Endodermal cell (in vitro differentiated cells): ENCODE measurements at regions not wholly inside any gene's neighbourhood (a gene's known extent, or its start where the extent isn't known, plus 50 kb on each side); places are given as distances from the start of the nearest gene placed in this dataset.

Experiments
- DNase-seq: peaks from one replicate; pipeline ENCODE4 v3.0.0-alpha.2; 2017
- H3K27ac ChIP-seq: 2 replicates; pipeline ENCODE4 v1.5.1; 2013; ENCODE audit warnings: mild to moderate bottlenecking, low read depth, low read length, moderate library complexity
- H3K27me3 ChIP-seq: 2 replicates; pipeline ENCODE4 v1.6.1; 2013; ENCODE audit warnings: mild to moderate bottlenecking, low read length, moderate library complexity; ENCODE audit not compliant: insufficient read depth, control insufficient read depth, poor library complexity, severe bottlenecking
- H3K36me3 ChIP-seq: 2 replicates; pipeline ENCODE4 v1.7.0; 2013; ENCODE audit warnings: mild to moderate bottlenecking, low read length, moderate library complexity; ENCODE audit not compliant: control insufficient read depth, insufficient read depth
- H3K4me1 ChIP-seq: one replicate; pipeline ENCODE4 v1.7.0; 2013; ENCODE audit warnings: low read length; ENCODE audit not compliant: control insufficient read depth, insufficient read depth
- H3K4me3 ChIP-seq: 2 replicates; pipeline ENCODE4 v1.5.1; 2013; ENCODE audit warnings: mild to moderate bottlenecking, low read length, moderate library complexity
- H3K9ac ChIP-seq: 2 replicates; pipeline ENCODE4 v1.6.1; 2013; ENCODE audit warnings: mild to moderate bottlenecking, low read length, moderate library complexity; ENCODE audit not compliant: poor library complexity, severe bottlenecking; ENCODE audit errors: extremely low read depth
- H3K9me3 ChIP-seq: 2 replicates; pipeline ENCODE4 v1.6.1; 2013; ENCODE audit warnings: mild to moderate bottlenecking, low read length, moderate library complexity; ENCODE audit not compliant: control insufficient read depth
- H3K27ac Mint-ChIP-seq: 2 replicates; pipeline ENCODE4 v1.8.0; 2020; ENCODE audit warnings: mixed read lengths
- H3K27me3 Mint-ChIP-seq: 2 replicates; pipeline ENCODE4 v1.8.0; 2021; ENCODE audit warnings: mild to moderate bottlenecking, mixed read lengths; ENCODE audit not compliant: insufficient read depth
- H3K36me3 Mint-ChIP-seq: 2 replicates; pipeline ENCODE4 v1.8.0; 2020; ENCODE audit warnings: low read depth, mixed read lengths
- H3K4me1 Mint-ChIP-seq: 2 replicates; pipeline ENCODE4 v1.8.0; 2020; ENCODE audit warnings: mixed read lengths
- H3K4me3 Mint-ChIP-seq: 2 replicates; pipeline ENCODE4 v1.8.0; 2020; ENCODE audit warnings: mild to moderate bottlenecking, moderate library complexity, mixed read lengths
- H3K9me3 Mint-ChIP-seq: 2 replicates; pipeline ENCODE4 v1.8.0; 2020; ENCODE audit warnings: mild to moderate bottlenecking, mixed read lengths
- WGBS, 2 experiments: methylation state at CpG; one replicate each; pipeline versions ENCODE4 v1.1.5 to v1.1.7; 2013; ENCODE audit warnings: missing lambda C conversion rate in 2 of 2, mixed read lengths in 1 of 2; ENCODE audit not compliant: insufficient coverage in 1 of 2, insufficient read length in 1 of 2; 5-methylcytosine and 5-hydroxymethylcytosine counted together
- TF ChIP-seq, protein P1 (sequence below): fragments of 200-600 bp; sonication (generic); conservative IDR thresholded peaks from 2 replicates; pipeline ENCODE4 v1.5.0; 2021; ENCODE audit warnings: antibody characterized with exemption, mild to moderate bottlenecking

- no peak overlapping the region for H3K27ac Mint-ChIP-seq
- no peaks in the 10 kb centered on the region for H3K4me1 ChIP-seq
- H3K27me3 ChIP-seq, result no peaks in the 10 kb centered on the region
- H3K9ac ChIP-seq, result no peak overlapping the region
- no peak overlapping the region for H3K27ac ChIP-seq
- TF ChIP-seq, protein P1, sequence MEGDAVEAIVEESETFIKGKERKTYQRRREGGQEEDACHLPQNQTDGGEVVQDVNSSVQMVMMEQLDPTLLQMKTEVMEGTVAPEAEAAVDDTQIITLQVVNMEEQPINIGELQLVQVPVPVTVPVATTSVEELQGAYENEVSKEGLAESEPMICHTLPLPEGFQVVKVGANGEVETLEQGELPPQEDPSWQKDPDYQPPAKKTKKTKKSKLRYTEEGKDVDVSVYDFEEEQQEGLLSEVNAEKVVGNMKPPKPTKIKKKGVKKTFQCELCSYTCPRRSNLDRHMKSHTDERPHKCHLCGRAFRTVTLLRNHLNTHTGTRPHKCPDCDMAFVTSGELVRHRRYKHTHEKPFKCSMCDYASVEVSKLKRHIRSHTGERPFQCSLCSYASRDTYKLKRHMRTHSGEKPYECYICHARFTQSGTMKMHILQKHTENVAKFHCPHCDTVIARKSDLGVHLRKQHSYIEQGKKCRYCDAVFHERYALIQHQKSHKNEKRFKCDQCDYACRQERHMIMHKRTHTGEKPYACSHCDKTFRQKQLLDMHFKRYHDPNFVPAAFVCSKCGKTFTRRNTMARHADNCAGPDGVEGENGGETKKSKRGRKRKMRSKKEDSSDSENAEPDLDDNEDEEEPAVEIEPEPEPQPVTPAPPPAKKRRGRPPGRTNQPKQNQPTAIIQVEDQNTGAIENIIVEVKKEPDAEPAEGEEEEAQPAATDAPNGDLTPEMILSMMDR, result peak; percentile 45
- no peak overlapping the region for H3K4me3 Mint-ChIP-seq
- H3K9me3 Mint-ChIP-seq, result peaks cover 3% of the 10 kb centered on the region
- no peak overlapping the region for H3K4me3 ChIP-seq
- H3K4me1 Mint-ChIP-seq, result peaks cover 8% of the 10 kb centered on the region
- H3K9me3 ChIP-seq, result no peaks in the 10 kb centered on the region
- no peak for DNase-seq
- no peaks in the 10 kb centered on the region for H3K27me3 Mint-ChIP-seq
- H3K36me3 ChIP-seq, result no peaks in the 10 kb centered on the region
- H3K36me3 Mint-ChIP-seq, result no peaks in the 10 kb centered on the region
- 92% methylated on average over 1 of the region's 1 CpG; no CpG with 5 or more reads in 1 of the 2 experiments for WGBS, 2 experiments
Observed at GRCh38 chr13:55359067-55359466, 1781.7 kb upstream of the PRR20A start.

DNA sequence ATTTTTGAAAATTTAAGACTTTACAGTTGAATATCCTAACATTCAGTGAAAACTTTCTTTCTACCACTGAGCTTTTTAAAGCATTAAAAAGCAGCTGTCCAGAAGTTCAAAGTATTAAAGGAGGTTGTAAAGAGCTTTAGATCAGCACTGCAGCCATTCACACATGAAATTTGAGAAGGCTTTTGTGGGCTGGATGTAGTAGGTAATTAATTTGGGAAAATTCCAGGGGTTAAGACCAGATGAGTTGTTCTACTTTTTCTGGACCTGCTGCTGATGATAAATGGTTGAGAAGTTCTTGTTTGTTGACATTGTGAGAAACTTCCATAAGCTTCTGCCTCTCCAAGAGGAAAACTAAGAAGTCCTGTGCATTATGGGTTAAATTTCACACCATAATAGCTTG lies 1779.6 kb upstream of the PRR20A start:
- Histone ChIP-seq H3K4me3 (no peak overlapping the region), H3K9me3 (no peaks in the 10 kb centered on the region), H3K4me1 (no peaks in the 10 kb centered on the region), H3K9ac (no peak overlapping the region), H3K27ac (no peak overlapping the region), H3K36me3 (no peaks in the 10 kb centered on the region), H3K27me3 (no peaks in the 10 kb centered on the region)
- Mint-ChIP-seq H3K27me3 (no peaks in the 10 kb centered on the region), H3K9me3 (no peaks in the 10 kb centered on the region), H3K27ac (no peak overlapping the region), H3K4me1 (peaks cover 20% of the 10 kb centered on the region), H3K36me3 (no peaks in the 10 kb centered on the region), H3K4me3 (no peak overlapping the region)
- DNase-seq, result no peak
- TF ChIP-seq, protein P1, result no peak

DNA sequence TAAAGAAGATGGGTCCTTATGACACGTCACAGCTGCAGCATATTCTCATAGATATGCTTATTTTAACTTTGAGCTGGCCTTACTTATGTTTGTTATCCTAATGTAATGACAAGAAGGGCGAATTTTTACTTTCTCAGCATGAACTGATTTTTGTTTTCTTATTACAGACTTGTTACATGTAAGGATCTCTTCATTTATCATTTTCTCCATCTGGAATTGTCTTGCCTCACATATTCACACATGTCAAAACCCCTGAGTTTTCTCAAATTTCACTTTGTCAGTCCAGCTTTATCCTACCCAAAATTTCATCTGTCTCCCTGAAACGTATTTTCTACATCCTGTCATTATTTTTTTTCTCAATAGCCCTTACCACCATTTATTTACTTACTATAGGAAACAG lies 1774.0 kb upstream of the PRR20A start:
- Mint-ChIP-seq H3K4me1 (peaks cover 16% of the 10 kb centered on the region), H3K27ac (no peak overlapping the region), H3K36me3 (no peaks in the 10 kb centered on the region), H3K27me3 (no peaks in the 10 kb centered on the region), H3K4me3 (no peak overlapping the region), H3K9me3 (no peaks in the 10 kb centered on the region)
- H3K27me3 ChIP-seq, result no peaks in the 10 kb centered on the region
- no peaks in the 10 kb centered on the region for H3K9me3 ChIP-seq
- no peak overlapping the region for H3K9ac ChIP-seq
- WGBS, 2 experiments, result 85 to 96% methylated on average over 2 to 3 of the region's 3 CpGs
- TF ChIP-seq, protein P1, result no peak
- no peak overlapping the region for H3K27ac ChIP-seq
- H3K4me1 ChIP-seq, result no peaks in the 10 kb centered on the region
- no peak overlapping the region for H3K4me3 ChIP-seq
- DNase-seq, result no peak
- H3K36me3 ChIP-seq, result no peaks in the 10 kb centered on the region
